Thyroid gland (tissue), 4 donors: ENCODE measurements at regions not wholly inside any gene's neighbourhood (a gene's known extent, or its start where the extent isn't known, plus 50 kb on each side); places are given as distances from the start of the nearest gene placed in this dataset.

Source experiments
- CTCF ChIP-seq, 6 experiments: fragments of 200-600 bp in 3 of 6; fragments of 450-650 bp in 3 of 6; sonication (generic) in 3 of 6; IDR thresholded peaks; one replicate each; pipeline ENCODE4 v1.5.1; 2016 to 2019; ENCODE audit warnings: antibody characterized with exemption in 6 of 6, mild to moderate bottlenecking in 2 of 6, inconsistent platforms in 1 of 6, moderate library complexity in 1 of 6
- POLR2A ChIP-seq, 2 donors: fragments of 450-650 bp; IDR thresholded peaks; one replicate each; pipeline ENCODE4 v1.6.1; 2017; ENCODE audit warnings: antibody characterized with exemption in 2 of 2, mild to moderate bottlenecking in 2 of 2, moderate library complexity in 1 of 2

- TF ChIP-seq CTCF (IDR thresholded peaks at IDR 0.05): no peak
- TF ChIP-seq POLR2A (IDR thresholded peaks at IDR 0.05): no peak
Observed at GRCh38 chr9:24931894-24932293, 386.2 kb upstream of the IZUMO3 start.
